Effector memory CD4-positive, alpha-beta T cell (primary cell): ENCODE measurements at regions not wholly inside any gene's neighbourhood (a gene's known extent, or its start where the extent isn't known, plus 50 kb on each side); places are given as distances from the start of the nearest gene placed in this dataset.
A peak's percentile ranks its signal among the peaks of the same experiment; 100 is the strongest.

ENCODE experiments used
- DNase-seq, 3 donors: peaks; one replicate each; pipeline ENCODE4 v3.0.0-alpha.2; 2020
- H3K27ac ChIP-seq: 2 replicates; pipeline ENCODE4 v1.7.0; 2013; ENCODE audit warnings: mild to moderate bottlenecking, low read length, moderate library complexity; ENCODE audit not compliant: insufficient read depth, poor library complexity, severe bottlenecking
- H3K27me3 ChIP-seq: replicated peaks from 2 replicates; pipeline ENCODE4 v1.7.0; 2013; ENCODE audit warnings: mild to moderate bottlenecking, low read length; ENCODE audit not compliant: insufficient read depth, control insufficient read depth, poor library complexity, severe bottlenecking
- H3K36me3 ChIP-seq: 2 replicates; pipeline ENCODE4 v1.7.0; 2013; ENCODE audit warnings: mild to moderate bottlenecking, low read length, moderate library complexity; ENCODE audit not compliant: control insufficient read depth, insufficient read depth
- H3K4me1 ChIP-seq: 2 replicates; pipeline ENCODE4 v1.7.0; 2013; ENCODE audit warnings: low read length, mild to moderate bottlenecking; ENCODE audit not compliant: control insufficient read depth, insufficient read depth, poor library complexity, severe bottlenecking
- H3K4me3 ChIP-seq: 2 replicates; pipeline ENCODE4 v1.7.0; 2013; ENCODE audit warnings: low read length, low read depth, mild to moderate bottlenecking; ENCODE audit not compliant: insufficient read depth, poor library complexity, severe bottlenecking
- H3K9me3 ChIP-seq: 2 replicates; pipeline ENCODE4 v1.7.0; 2013; ENCODE audit warnings: mild to moderate bottlenecking, low read length, moderate library complexity; ENCODE audit not compliant: control insufficient read depth

- Histone ChIP-seq H3K27ac (no peak overlapping the region), H3K4me1 (no peaks in the 10 kb centered on the region), H3K36me3 (no peaks in the 10 kb centered on the region), H3K9me3 (no peaks in the 10 kb centered on the region), H3K27me3 (no peaks in the 10 kb centered on the region), H3K4me3 (no peak overlapping the region)
- DNase-seq: no peak
These were observed 304.4 kb downstream of the DUSP6 start for GRCh38 chr12:89047856-89048418.

DNA sequence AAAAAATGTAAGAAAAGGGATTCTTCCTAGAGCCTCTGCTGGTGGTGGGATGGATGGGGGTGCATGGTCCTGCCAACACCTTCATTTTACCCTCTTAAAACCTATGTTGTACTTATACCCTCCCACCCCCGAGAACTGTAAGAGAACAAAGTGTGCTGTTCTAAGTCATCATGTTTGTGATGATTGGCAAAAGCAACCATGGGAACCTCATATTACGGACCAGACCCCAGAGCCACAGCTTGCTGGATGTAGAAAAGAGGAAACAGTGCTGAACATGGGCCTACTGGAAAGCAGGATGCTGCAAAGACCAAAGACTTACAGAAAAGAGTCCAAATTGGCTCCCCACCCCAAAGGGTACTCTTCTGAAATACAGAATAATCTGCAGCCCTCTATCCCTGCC, 311.2 kb downstream of the DUSP6 start:
- Histone ChIP-seq H3K4me3 (no peak overlapping the region), H3K4me1 (peaks cover 11% of the 10 kb centered on the region), H3K9me3 (no peaks in the 10 kb centered on the region), H3K36me3 (no peaks in the 10 kb centered on the region), H3K27me3 (no peaks in the 10 kb centered on the region), H3K27ac (no peak overlapping the region)
- DNase-seq: no peak

- Histone ChIP-seq H3K36me3 (no peaks in the 10 kb centered on the region), H3K27me3 (no peaks in the 10 kb centered on the region), H3K4me1 (peaks cover 11% of the 10 kb centered on the region), H3K9me3 (no peaks in the 10 kb centered on the region), H3K27ac (peak overlapping the region; percentile 30), H3K4me3 (no peak overlapping the region)
- DNase-seq: peak; percentile 29 to 42 (median 42)
These were observed 311.9 kb downstream of the DUSP6 start for GRCh38 chr12:89040146-89040964.

- Histone ChIP-seq H3K4me3 (no peak overlapping the region), H3K27ac (no peak overlapping the region), H3K9me3 (no peaks in the 10 kb centered on the region), H3K4me1 (peaks cover 11% of the 10 kb centered on the region), H3K27me3 (no peaks in the 10 kb centered on the region), H3K36me3 (no peaks in the 10 kb centered on the region)
- no peak for DNase-seq
These were observed 313.3 kb downstream of the DUSP6 start for GRCh38 chr12:89038831-89039512.

- Histone ChIP-seq H3K36me3 (no peaks in the 10 kb centered on the region), H3K4me3 (no peak overlapping the region), H3K4me1 (no peaks in the 10 kb centered on the region), H3K27me3 (no peaks in the 10 kb centered on the region), H3K9me3 (no peaks in the 10 kb centered on the region), H3K27ac (no peak overlapping the region)
- no peak for DNase-seq
These were observed 319.2 kb downstream of the DUSP6 start for GRCh38 chr12:89033062-89033461.

GRCh38 chr12:89029961-89030360, 322.3 kb downstream of the DUSP6 start:
- Histone ChIP-seq H3K27ac (no peak overlapping the region), H3K4me1 (no peaks in the 10 kb centered on the region), H3K36me3 (no peaks in the 10 kb centered on the region), H3K4me3 (no peak overlapping the region), H3K9me3 (no peaks in the 10 kb centered on the region), H3K27me3 (no peaks in the 10 kb centered on the region)
- no peak for DNase-seq

- Histone ChIP-seq H3K4me1 (no peaks in the 10 kb centered on the region), H3K27me3 (no peaks in the 10 kb centered on the region), H3K36me3 (no peaks in the 10 kb centered on the region), H3K9me3 (no peaks in the 10 kb centered on the region), H3K27ac (no peak overlapping the region), H3K4me3 (no peak overlapping the region)
- DNase-seq: no peak
These were observed 327.7 kb downstream of the DUSP6 start for GRCh38 chr12:89024580-89024979.

GRCh38 chr12:89023936-89024335, 328.4 kb downstream of the DUSP6 start:
- DNase-seq: no peak

DNA sequence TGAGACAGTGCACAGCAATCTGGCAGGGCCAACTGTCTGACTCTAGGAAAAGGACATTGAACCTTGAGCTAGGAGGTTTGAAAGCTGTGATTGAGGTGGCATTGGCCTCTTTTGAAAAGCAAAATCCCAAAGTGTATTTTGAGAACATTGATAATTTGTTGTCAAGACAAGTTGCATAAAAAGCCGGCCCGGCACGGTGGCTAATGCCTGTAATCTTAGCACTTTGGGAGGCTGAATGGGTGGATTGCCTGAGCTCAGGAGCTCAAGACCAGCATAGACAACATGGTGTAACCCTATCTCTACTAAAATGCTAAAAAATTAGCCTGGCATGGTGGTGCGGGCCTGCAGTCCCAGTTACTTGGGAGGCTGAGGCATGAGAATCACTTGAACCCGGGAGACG, 331.6 kb downstream of the DUSP6 start:
- Histone ChIP-seq H3K27ac (no peak overlapping the region), H3K4me3 (no peak overlapping the region), H3K9me3 (no peaks in the 10 kb centered on the region), H3K36me3 (no peaks in the 10 kb centered on the region), H3K27me3 (no peaks in the 10 kb centered on the region), H3K4me1 (no peaks in the 10 kb centered on the region)
- no peak for DNase-seq

More at GRCh38 chr12:89023936-89024335, 328.4 kb downstream of the DUSP6 start:
- no peaks in the 10 kb centered on the region for H3K27me3 ChIP-seq
- no peaks in the 10 kb centered on the region for H3K36me3 ChIP-seq
- no peak overlapping the region for H3K4me3 ChIP-seq
- no peaks in the 10 kb centered on the region for H3K4me1 ChIP-seq
- H3K9me3 ChIP-seq: no peaks in the 10 kb centered on the region
- H3K27ac ChIP-seq: no peak overlapping the region

DNA sequence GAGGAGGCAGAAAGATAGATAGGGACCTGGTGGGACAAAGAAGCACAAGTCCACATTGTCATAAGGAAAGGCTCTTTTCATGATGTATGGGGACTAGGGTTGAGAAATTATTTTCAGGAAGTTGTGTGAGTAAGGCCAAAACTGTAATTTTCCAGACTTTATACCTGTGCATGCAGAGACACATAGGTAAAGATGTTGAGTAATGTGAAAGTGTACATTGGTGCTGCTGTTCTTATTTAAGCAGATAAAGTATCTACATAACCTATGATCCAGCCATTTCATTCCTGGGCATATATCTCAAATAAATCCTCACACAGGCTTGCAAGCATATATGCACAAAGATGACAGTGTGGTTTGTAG, 332.2 kb downstream of the DUSP6 start:
- Histone ChIP-seq H3K4me1 (no peaks in the 10 kb centered on the region), H3K4me3 (no peak overlapping the region), H3K27me3 (no peaks in the 10 kb centered on the region), H3K27ac (no peak overlapping the region), H3K9me3 (no peaks in the 10 kb centered on the region), H3K36me3 (no peaks in the 10 kb centered on the region)
- no peak for DNase-seq
